GM23248 (cell line): ENCODE measurements at regions not wholly inside any gene's neighbourhood (a gene's known extent, or its start where the extent isn't known, plus 50 kb on each side); places are given as distances from the start of the nearest gene placed in this dataset.

ENCODE experiments used
- DNase-seq: peaks from one replicate; pipeline ENCODE4 v3.0.0-alpha.2; 2015
- H2AFZ ChIP-seq: fragments of 200-600 bp; sonication (generic); 2 replicates; pipeline ENCODE4 v1.6.1; 2016; ENCODE audit warnings: antibody characterized with exemption
- H3F3A ChIP-seq: fragments of 200-600 bp; sonication (generic); 2 replicates; pipeline ENCODE4 v1.6.1; 2016; ENCODE audit warnings: mild to moderate bottlenecking, antibody characterized with exemption, mixed run types; ENCODE audit not compliant: insufficient read depth
- H3K27ac ChIP-seq: fragments of 200-600 bp; sonication (generic); 2 replicates; pipeline ENCODE4 v1.5.1; 2016; ENCODE audit warnings: mild to moderate bottlenecking
- H3K27me3 ChIP-seq: fragments of 200-600 bp; sonication (generic); replicated peaks from 2 replicates; pipeline ENCODE4 v1.6.1; 2016; ENCODE audit warnings: mild to moderate bottlenecking; ENCODE audit not compliant: insufficient read depth
- H3K36me3 ChIP-seq: fragments of 200-600 bp; sonication (generic); 2 replicates; pipeline ENCODE4 v1.6.1; 2016; ENCODE audit warnings: low read depth, mild to moderate bottlenecking
- H3K4me1 ChIP-seq: fragments of 200-600 bp; sonication (generic); 2 replicates; pipeline ENCODE4 v1.6.1; 2016; ENCODE audit warnings: mild to moderate bottlenecking; ENCODE audit not compliant: insufficient read depth
- H3K4me2 ChIP-seq: fragments of 200-600 bp; sonication (generic); one replicate; pipeline ENCODE4 v1.6.1; 2016; ENCODE audit warnings: mild to moderate bottlenecking; ENCODE audit not compliant: unreplicated experiment
- H3K4me3 ChIP-seq: fragments of 200-600 bp; sonication (generic); 2 replicates; pipeline ENCODE4 v1.5.1; 2016; ENCODE audit warnings: mild to moderate bottlenecking
- H3K79me2 ChIP-seq: fragments of 200-600 bp; sonication (generic); 2 replicates; pipeline ENCODE4 v1.6.1; 2016; ENCODE audit warnings: mild to moderate bottlenecking; ENCODE audit not compliant: insufficient read depth
- H3K9ac ChIP-seq: fragments of 200-600 bp; sonication (generic); 2 replicates; pipeline ENCODE4 v1.6.1; 2016; ENCODE audit warnings: mild to moderate bottlenecking
- H3K9me2 ChIP-seq: fragments of 200-600 bp; sonication (generic); 2 replicates; pipeline ENCODE4 v1.6.1; 2016; ENCODE audit warnings: mixed run types, mild to moderate bottlenecking, moderate library complexity; ENCODE audit not compliant: insufficient read depth
- H3K9me3 ChIP-seq: fragments of 200-600 bp; sonication (generic); one replicate; pipeline ENCODE4 v1.6.1; 2017; ENCODE audit warnings: low read depth
- H4K20me1 ChIP-seq: fragments of 200-600 bp; sonication (generic); 2 replicates; pipeline ENCODE4 v1.6.0; 2016; ENCODE audit not compliant: insufficient read depth
- EZH2 ChIP-seq: fragments of 200-600 bp; sonication (generic); IDR thresholded peaks from 2 replicates; pipeline ENCODE4 v1.6.1; 2018; ENCODE audit warnings: antibody characterized with exemption, mild to moderate bottlenecking; ENCODE audit not compliant: insufficient read depth, poor library complexity, severe bottlenecking
- EZH2phosphoT487 ChIP-seq: fragments of 200-600 bp; sonication (generic); IDR thresholded peaks from 2 replicates; pipeline ENCODE4 v1.6.1; 2018; ENCODE audit warnings: antibody characterized with exemption, moderate library complexity, mild to moderate bottlenecking, low read depth; ENCODE audit not compliant: insufficient read depth
- WGBS, 2 experiments: methylation state at CpG; one replicate each; pipeline ENCODE4 v1.1.6; 2015 to 2017; ENCODE audit warnings: low lambda C conversion rate in 2 of 2, low coverage in 1 of 2; ENCODE audit errors: missing lambda C conversion rate in 2 of 2; 5-methylcytosine and 5-hydroxymethylcytosine counted together
- in situ Hi-C: fragments of 300-500 bp; cut with MboI; formaldehyde crosslinking; loops from 2 replicates; pipeline ENCODE4 v1.15.0; 2020

DNA sequence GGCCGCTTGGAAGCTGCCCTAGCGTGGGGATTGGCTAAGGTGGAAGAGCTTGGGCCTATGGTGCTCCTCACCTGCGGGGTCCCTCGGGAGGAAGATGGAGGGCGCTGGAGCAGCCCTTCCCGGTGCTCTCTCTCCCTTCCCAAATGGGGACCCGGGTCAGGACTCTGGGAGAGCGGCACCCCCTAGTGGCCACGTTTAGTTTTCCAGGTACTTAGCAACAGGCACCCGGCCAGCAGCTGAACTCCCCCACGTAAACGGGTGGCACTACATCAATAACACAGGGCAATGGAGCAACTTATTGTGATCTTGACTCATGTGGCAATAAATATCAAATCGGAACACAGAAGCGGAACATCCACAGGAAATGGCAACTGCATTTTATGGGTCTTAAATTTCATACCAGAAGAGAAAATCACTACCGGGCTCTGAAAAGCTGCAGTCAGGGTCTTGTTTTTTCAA, 316.6 kb downstream of the AGTPBP1 start:
- Histone ChIP-seq H3K9me2 (no peaks in the 10 kb centered on the region), H3K36me3 (no peaks in the 10 kb centered on the region), H3F3A (no peaks in the 10 kb centered on the region), H3K4me3 (peak overlapping the region; percentile 27; the same call in 1 of the 2 replicates), H3K9ac (no peak overlapping the region), H2AFZ (peak overlapping the region; percentile 50; the same call in 1 of the 2 replicates), H4K20me1 (no peaks in the 10 kb centered on the region), H3K4me2 (no peak overlapping the region), H3K4me1 (0 out of 2 replicates have a peak, but pooled peaks cover 3% of the 10 kb centered on the region), H3K27me3 (0 out of 2 replicates have a peak, but pooled peaks cover 4% of the 10 kb centered on the region), H3K79me2 (no peaks in the 10 kb centered on the region), H3K27ac (no peak overlapping the region), H3K9me3 (no peaks in the 10 kb centered on the region)
- peak; percentile 67 for DNase-seq
- in situ Hi-C loops, result no loop called here
- 9 to 11% methylated on average over 15 of the region's 15 CpGs for WGBS, 2 experiments
- no peak for TF ChIP-seq EZH2

DNA sequence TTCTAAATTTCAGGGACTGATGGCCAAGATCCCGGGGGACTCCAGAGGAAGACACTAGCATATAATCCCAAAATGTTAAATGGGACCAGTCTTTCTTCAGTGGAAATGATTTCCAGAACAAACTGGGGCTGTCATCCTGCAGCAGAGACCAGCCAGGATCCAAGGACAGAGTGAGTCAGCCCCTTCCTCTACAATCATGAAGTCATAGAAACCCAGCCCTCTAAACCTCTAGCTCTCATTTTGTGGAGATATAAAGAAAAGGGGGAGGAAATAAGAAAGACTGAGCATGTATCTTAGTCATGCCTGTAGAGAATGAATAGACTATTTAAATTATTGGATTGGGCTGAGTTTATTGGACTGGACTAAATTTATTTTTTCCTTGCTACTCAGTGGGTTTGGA, 318.3 kb downstream of the AGTPBP1 start:
- no peaks in the 10 kb centered on the region for H3K9me3 ChIP-seq
- no peak for DNase-seq
- H3K4me3 ChIP-seq, result no peak overlapping the region
- in situ Hi-C loops, result no loop called here
- H3K79me2 ChIP-seq, result no peaks in the 10 kb centered on the region
- no peak overlapping the region for H3K9ac ChIP-seq
- no peak overlapping the region for H3K4me2 ChIP-seq
- no peaks in the 10 kb centered on the region for H3K9me2 ChIP-seq
- H4K20me1 ChIP-seq, result no peaks in the 10 kb centered on the region
- H3F3A ChIP-seq, result no peaks in the 10 kb centered on the region
- H3K27me3 ChIP-seq, result 0 out of 2 replicates have a peak, but pooled peaks cover 4% of the 10 kb centered on the region
- H3K27ac ChIP-seq, result no peak overlapping the region
- 0 out of 2 replicates have a peak, but pooled peaks cover 3% of the 10 kb centered on the region for H3K4me1 ChIP-seq
- TF ChIP-seq EZH2phosphoT487 (no peak), EZH2 (no peak)
- 87 to 92% methylated on average over 1 of the region's 1 CpG for WGBS, 2 experiments
- no peak overlapping the region for H2AFZ ChIP-seq
- H3K36me3 ChIP-seq, result no peaks in the 10 kb centered on the region

DNA sequence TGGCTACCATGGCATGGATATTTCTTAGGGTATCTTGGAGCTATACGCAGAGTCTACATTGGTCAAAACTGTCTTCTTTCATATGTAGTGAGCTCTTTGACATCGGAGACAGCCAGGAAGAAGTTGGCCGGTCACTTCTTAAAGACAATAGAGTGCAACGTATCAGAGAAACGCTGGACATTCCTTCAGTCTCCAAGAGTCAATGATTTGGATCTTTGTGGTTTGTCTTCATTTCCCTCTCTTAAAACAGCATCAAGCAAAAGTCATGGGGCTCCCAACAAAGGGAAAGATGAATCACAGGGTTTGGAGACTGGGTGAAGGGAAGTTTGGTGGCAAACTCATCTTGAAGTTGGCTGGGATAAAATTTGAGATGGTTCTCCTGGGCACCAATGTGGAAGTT, 320.1 kb downstream of the AGTPBP1 start:
- Histone ChIP-seq H3K9me3 (no peaks in the 10 kb centered on the region), H3K4me3 (no peak overlapping the region), H3K79me2 (no peaks in the 10 kb centered on the region), H4K20me1 (no peaks in the 10 kb centered on the region), H3K27ac (no peak overlapping the region), H3K9ac (no peak overlapping the region), H3K27me3 (no peaks in the 10 kb centered on the region), H3F3A (no peaks in the 10 kb centered on the region), H3K4me1 (0 out of 2 replicates have a peak, but pooled peaks cover 3% of the 10 kb centered on the region), H3K9me2 (no peaks in the 10 kb centered on the region), H3K4me2 (no peak overlapping the region), H2AFZ (no peak overlapping the region), H3K36me3 (no peaks in the 10 kb centered on the region)
- 55 to 62% methylated on average over 5 of the region's 5 CpGs for WGBS, 2 experiments
- in situ Hi-C loops, result no loop called here
- DNase-seq, result peak; percentile 18
- TF ChIP-seq EZH2phosphoT487 (no peak), EZH2 (no peak)

DNA sequence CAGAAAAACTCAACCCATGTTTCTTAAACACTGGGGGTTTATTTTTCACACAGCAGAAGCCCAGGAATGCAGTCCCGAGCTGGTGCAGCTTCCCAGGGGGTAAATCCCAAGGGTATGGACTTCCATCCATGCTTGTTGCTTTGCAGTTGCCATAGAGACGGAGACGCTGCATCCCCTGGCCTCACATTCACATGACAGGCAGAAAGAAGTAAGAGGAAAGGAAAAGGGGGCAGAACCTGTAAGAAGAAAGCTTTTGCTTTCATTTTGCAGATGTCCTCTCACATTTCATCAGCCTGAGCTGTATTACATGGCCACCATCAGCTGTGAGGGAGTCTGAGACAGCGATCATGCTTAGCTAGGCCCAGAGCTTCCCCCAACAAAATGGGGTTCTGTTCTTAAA, 321.0 kb downstream of the AGTPBP1 start:
- Histone ChIP-seq H3K9ac (no peak overlapping the region), H3K9me3 (no peaks in the 10 kb centered on the region), H3K27me3 (no peaks in the 10 kb centered on the region), H3K9me2 (no peaks in the 10 kb centered on the region), H3K4me2 (no peak overlapping the region), H3F3A (no peaks in the 10 kb centered on the region), H3K4me3 (no peak overlapping the region), H2AFZ (no peak overlapping the region), H4K20me1 (no peaks in the 10 kb centered on the region), H3K36me3 (no peaks in the 10 kb centered on the region), H3K27ac (no peak overlapping the region), H3K79me2 (no peaks in the 10 kb centered on the region), H3K4me1 (0 out of 2 replicates have a peak, but pooled peaks cover 3% of the 10 kb centered on the region)
- DNase-seq, result no peak
- WGBS, 2 experiments, result 63 to 69% methylated on average over 4 of the region's 4 CpGs
- in situ Hi-C loops, result no loop called here
- TF ChIP-seq EZH2phosphoT487 (no peak), EZH2 (no peak)

DNA sequence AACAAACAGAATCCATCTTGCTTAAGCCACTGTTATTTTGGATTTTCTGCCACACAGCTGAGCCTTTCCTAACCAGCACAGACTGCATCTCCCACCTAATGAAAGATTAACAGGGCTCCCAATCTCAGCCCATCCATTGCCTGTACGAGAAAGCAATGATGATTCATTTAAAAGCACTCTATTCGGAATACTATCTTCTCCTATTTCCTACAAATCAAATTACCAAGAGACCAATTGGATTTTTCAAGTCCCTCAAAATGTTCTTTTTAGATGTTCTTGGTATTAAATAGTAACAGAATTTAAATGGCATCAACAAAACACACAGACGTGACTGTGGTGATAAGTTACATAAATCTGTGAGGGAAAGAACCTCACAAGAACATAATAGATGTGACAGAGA, 324.1 kb downstream of the AGTPBP1 start:
- Histone ChIP-seq H2AFZ (no peak overlapping the region), H3K36me3 (no peaks in the 10 kb centered on the region), H3K9ac (no peak overlapping the region), H3F3A (no peaks in the 10 kb centered on the region), H3K4me1 (no peaks in the 10 kb centered on the region), H3K79me2 (no peaks in the 10 kb centered on the region), H3K4me2 (no peak overlapping the region), H3K9me2 (no peaks in the 10 kb centered on the region), H4K20me1 (no peaks in the 10 kb centered on the region), H3K27ac (no peak overlapping the region), H3K4me3 (no peak overlapping the region), H3K27me3 (no peaks in the 10 kb centered on the region), H3K9me3 (no peaks in the 10 kb centered on the region)
- DNase-seq, result no peak
- in situ Hi-C loops, result no loop called here
- TF ChIP-seq EZH2 (no peak), EZH2phosphoT487 (no peak)
- 73% methylated on average over 3 of the region's 3 CpGs for WGBS, 2 experiments
